ENCODE measurements at regions not wholly inside any gene's neighbourhood (a gene's known extent, or its start where the extent isn't known, plus 50 kb on each side); places are given as distances from the start of the nearest gene placed in this dataset.

DNA sequence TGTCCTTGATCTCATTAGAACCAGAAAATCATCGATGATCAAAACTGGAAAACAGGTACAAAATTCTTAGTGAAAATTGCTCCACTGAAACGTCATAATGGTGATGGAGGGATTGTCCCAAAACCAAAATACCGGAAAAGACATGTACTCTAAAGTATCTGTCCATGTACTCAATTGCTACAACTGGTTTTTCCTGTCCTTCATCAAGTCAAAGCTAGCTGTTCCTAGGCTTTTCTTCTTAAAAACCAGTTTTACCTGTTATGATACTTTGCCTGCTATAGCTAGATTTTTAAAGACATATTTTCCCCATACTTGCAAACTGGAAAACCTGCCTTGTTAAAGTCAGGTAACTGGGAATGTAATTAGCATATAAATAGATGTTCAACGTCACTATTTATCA lies 50.5 kb upstream of the LRRC1 start:
- DNase-seq (ENCODE audit: low read depth), result no peak

DNA sequence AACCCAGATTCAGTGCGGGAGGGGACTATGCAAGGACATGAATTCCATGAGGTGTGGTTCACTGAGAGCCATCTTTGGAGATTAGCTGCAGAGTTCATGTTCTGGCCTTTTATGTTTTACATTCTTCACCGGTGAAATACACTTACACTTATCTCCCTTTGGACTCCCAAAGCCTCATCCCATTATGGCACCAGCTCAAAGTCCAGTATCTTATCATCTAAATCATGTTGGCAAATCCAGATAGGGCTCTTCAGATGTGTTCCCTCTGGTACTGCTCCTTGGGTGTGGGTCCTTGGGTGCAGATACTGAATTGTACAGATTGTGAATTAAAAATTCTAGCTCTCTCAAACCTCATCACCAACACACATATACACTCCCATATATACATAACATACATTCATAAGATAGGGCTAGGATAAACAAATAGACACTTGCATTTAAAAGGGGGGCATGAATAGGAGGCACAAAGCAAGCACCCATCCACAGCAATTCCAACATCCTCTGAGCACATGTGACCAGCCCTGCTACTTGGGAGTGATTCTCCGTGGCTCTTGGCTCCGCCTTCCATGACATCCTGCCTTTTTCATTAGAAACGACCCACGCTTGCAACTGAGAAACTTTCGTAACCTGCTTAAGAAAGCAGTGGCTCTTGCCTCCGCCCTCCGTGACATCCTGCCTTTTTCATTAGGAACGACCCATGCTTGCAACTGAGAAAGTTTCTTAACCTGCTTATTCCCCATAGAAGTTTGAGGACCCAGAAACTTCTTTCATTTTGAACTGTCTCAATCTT lies 53.6 kb upstream of the LRRC1 start:
- DNase-seq (ENCODE audit: low read depth), result peak; percentile 54

DNA sequence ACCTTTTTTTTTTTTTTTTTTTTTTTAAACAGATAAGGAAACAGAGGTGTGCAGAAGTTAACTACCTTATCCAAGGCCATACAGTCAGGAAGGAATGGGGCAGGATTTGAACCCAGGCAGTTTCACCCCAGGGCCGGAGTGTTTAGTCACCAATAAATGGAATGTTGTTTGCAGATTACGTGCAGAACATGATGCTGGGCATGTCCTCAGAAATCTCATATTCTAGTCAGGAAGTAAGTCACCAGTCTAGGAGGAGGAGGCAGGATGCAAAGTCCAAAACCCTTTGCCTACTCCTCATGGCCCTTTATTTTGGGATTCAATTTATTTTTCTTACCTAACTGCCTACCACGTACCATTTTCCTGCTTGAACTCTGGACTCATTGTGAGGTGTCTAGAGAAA lies 57.1 kb upstream of the LRRC1 start:
- DNase-seq (ENCODE audit: low read depth), result no peak

DNA sequence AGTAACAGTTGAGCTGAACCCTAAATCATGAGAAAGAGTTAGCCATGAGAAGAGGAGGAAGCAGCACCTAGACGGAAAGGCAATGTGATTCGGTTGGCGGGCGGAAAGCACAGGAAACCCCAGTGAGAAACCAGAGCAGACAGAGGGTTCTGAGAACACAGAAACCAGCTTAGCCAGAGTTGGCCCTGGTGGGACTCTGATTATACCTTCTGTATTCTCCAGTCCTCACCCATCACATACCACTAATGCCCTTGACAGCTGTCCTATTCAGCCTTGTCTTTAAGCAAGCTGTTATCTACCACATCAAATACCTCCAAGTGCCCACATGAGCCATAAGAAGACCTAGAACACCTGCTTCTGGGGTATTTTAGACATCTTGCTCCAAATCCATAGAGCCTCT lies 58.9 kb upstream of the LRRC1 start:
- DNase-seq (ENCODE audit: low read depth), result no peak

DNA sequence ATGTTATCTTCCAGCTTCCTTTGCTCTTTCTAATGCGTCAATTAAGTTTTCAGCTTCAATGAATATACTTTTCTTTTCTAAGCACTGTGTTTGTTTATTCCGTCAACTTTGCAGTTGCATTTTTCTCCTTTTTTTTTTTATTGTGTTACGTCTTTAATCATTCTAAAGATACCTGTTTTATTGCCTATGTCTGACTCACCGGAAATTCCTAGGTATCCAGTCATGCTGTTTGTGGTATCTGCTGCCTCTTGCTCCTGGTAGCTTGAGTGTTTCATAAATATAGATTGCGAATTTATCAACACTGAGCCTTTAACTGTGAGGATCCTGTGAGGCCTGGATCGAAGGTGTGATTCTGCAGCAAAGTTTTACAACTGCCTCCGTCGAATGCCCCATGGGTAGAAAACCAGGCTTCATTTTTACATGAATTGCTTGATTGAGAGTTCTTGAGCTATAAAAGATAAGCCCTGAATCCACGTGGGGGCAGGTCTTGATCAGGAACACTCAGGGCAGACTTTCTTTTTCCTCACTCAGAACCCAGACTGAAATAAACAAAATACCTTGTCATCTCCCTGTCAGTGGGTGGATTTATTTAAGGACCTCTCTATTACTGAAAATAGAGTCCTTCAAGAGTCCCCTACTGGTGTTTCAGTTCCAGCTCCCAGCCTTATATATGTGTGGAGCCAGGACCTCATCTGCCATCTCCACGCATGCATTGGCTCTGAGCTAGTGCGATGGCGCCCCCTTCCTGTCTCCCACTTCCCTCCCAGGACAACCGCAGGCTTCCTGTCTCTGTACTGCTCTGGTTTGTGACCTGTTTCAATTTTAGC lies 60.1 kb upstream of the LRRC1 start:
- DNase-seq (ENCODE audit: low read depth), result peak; percentile 80

DNA sequence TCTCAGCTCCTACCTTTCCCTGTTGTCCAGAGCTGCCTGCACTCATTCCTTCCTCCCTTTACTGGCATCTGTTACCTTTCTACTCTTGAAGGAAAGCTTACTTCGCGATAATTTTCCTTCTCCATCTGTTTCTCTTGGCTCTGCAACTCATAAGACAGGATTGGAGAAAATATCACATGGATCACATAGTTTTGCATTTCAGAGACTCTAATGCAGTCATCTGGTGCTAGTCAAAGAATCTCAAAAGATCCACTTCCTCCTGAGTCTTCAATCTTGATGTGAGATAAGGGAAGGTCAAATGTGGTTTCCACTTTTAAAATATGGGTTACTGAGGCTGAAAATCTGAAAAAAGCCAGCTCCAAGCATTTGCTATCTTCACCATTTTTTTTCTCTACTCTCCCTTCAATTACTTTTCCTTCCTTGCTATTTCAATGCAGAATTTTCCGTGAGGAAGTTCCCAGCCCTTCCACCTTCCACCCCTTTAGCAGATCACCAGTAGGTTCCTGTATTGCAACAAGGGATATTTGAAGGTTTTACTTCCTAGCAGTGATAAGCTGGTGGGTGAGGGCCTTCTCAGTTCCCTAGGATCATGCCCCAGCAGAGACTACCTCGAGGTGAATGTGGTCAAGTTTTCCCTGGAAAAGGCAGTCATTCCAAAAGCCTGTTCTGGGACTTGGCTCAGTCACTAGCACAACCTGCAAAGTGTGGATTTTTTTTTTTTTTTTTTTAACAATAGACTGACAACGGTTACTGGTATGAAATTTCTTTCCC lies 62.8 kb upstream of the LRRC1 start:
- DNase-seq (ENCODE audit: low read depth), result peak; percentile 26

DNA sequence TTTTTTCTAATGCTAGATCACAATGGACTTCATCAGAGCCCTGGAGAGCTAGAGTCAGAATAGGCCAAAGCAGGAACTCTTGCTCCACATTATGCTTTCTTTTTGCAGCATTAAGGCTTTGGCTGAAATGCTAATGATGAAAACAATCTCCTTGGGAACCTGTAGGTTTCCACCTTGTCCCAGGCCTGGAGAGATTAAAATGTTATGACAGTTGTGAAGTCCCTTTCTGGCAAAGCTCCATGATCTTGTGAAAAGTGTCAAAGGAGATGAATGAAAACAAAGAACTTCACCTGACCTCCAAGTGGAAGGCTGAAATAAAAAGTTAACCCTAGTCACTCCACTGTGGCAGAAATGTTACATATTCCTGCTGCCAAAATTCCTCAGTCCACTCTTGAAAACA lies 64.0 kb upstream of the LRRC1 start:
- no peak for DNase-seq (ENCODE audit: low read depth)

DNA sequence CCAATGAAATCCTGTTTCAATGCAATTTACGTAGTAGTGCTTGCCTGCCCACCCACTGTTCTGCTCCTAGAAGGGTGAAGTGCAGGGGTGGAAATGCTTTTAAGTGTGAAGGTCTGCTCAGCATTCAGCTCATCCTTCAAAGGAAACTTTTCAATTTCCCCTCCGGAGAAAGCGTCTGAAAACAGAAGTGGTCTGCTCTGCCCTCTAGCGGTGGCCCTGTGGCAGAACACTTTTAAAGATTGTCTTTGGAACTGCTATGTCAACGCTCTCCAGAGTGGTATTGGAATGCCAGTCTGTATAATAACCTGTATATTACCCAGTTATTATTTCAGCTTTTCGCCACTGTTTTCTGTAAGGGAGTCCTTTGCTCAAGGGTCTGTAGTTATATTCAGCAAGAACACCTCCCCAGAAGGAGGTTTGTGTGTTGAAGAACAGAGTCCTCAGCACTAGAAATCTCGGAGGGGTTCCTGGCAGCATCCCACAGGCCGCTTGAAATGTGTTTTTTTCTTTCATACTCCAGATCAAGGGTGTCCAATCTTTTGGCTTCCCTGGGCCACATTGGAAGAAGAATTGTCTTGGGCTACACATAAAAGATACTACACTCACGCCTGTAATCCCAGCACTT lies 63.1 kb upstream of the KLHL31 start:
- peak; percentile 44 for DNase-seq (ENCODE audit: low read depth)

DNA sequence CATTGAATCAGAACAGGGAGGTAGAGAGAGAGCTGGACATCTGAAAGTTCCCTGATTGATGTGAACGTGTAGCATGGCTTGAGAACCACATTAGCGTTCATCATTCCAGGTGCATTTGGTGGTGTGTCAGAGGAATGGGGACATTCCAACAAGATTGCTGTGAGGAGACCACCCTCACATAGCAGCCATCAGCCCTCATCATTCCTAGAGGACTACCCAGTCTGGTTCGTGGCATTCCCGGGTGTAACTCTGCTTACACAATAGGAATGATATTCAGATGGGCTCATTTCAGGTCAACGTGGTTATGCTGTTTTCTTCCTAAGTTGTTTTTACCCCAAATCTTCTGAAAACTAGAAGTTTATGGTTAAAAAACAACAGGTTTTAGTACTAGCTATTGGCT lies 62.2 kb upstream of the KLHL31 start:
- no peak for DNase-seq (ENCODE audit: low read depth)

- DNase-seq (ENCODE audit: low read depth), result peak; percentile 64
Measured at GRCh38 chr6:53725791-53726575, 60.4 kb upstream of the KLHL31 start.

DNA sequence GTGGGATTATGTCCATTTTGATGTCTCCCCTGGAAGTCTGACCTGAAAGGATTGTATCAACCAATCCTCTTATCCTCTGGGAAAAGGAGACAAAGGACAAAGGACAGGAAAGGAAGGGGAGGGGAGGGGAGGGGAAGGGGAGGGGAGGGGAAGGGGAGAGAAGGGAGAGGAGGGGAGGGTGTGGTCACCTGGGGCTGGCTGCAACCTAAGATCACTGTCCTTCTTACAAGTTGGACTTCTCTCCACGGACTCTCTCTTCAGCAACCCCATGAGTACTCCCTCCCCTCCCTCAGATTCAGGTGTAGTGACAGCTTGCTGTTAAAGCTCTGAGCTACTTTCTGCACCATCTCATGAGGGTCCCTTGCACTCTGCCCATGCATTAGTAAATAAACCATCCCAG lies 58.9 kb upstream of the KLHL31 start:
- DNase-seq (ENCODE audit: low read depth), result no peak

GRCh38 chr6:53723331-53723730 lies 57.8 kb upstream of the KLHL31 start:
- DNase-seq (ENCODE audit: low read depth), result no peak

DNA sequence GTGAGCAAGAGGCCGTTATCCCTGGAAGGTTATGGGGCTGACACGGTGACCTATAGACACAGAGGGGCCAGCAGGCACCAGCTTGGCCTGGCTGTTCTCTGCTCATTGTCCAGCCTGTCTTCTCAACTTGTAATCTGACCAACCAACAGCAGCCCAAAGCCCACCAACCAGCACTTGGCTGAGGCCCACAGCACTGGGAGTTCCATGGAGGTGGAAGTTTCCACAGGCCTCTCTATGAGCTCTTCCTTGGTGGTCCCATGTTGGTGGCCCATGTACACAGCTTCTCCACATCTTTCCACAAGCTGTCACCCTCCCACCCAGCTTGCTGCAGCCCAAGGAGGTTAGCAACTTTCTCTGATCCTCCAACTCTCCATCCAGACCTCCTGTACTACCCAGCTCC lies 56.2 kb upstream of the KLHL31 start:
- no peak for DNase-seq (ENCODE audit: low read depth)

GRCh38 chr6:53718597-53719460 lies 53.3 kb upstream of the KLHL31 start:
- DNase-seq (ENCODE audit: low read depth), result peak; percentile 57

DNA sequence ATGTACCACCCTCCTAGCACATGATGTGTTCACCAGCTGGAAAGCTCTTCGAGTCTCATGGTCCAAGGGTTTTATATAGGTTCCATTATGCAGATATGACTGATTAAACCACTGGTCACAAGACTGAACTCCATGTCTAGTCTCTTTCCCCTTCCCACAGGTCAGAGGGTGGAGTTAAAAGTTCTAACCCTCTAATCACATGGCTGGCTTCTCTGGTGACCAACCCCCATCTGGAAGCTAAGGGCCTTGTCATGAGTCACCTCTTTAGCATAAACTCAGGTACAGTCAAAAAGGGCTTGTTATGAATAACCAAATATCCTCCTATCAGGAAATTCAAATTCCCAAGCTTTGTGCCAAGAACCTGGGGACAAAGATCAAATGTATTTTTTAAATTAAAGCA lies 52.0 kb upstream of the KLHL31 start:
- DNase-seq (ENCODE audit: low read depth), result no peak

DNA sequence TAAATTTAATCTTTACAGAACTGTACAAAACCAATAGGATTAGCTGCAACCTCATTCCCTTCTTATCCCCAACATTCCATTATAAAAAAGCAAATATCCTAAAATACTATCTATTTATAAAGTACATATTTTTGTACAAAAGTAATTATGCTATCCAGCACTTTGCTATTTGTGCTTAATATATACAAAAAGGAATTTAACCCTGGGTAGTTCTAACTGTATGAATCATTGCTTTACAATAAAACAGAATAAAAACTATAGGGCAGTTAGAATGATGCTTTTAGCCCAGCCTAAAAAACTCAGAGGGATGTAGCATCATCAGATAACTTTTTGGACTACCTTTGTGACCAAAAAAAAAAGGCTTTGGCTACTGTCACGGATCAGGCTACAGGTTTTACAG lies 49.9 kb upstream of the KLHL31 start:
- no peak for DNase-seq (ENCODE audit: low read depth)

Measured in RPMI7951 (cell line).